Thyroid gland (tissue), 4 donors: ENCODE measurements at regions not wholly inside any gene's neighbourhood (a gene's known extent, or its start where the extent isn't known, plus 50 kb on each side); places are given as distances from the start of the nearest gene placed in this dataset.

Source experiments
- CTCF ChIP-seq, 6 experiments: fragments of 200-600 bp in 3 of 6; fragments of 450-650 bp in 3 of 6; sonication (generic) in 3 of 6; IDR thresholded peaks; one replicate each; pipeline ENCODE4 v1.5.1; 2016 to 2019; ENCODE audit warnings: antibody characterized with exemption in 6 of 6, mild to moderate bottlenecking in 2 of 6, inconsistent platforms in 1 of 6, moderate library complexity in 1 of 6
- POLR2A ChIP-seq, 2 donors: fragments of 450-650 bp; IDR thresholded peaks; one replicate each; pipeline ENCODE4 v1.6.1; 2017; ENCODE audit warnings: antibody characterized with exemption in 2 of 2, mild to moderate bottlenecking in 2 of 2, moderate library complexity in 1 of 2

- TF ChIP-seq POLR2A (IDR thresholded peaks at IDR 0.05) (no peak), CTCF (IDR thresholded peaks at IDR 0.05) (no peak)
Observed at GRCh38 chr5:89297066-89297465, 414.1 kb upstream of the MEF2C start.
